NCI-H2081 treated with DMSO at 0.1 percent for 48 hours (cell line): ENCODE measurements at regions not wholly inside any gene's neighbourhood (a gene's known extent, or its start where the extent isn't known, plus 50 kb on each side); places are given as distances from the start of the nearest gene placed in this dataset.
"Not testable (repeated sequence)": the region's sequence is repeated elsewhere in the genome, so short reads cannot be mapped to it uniquely, and the experiment has no call there.

Experiments
- DNase-seq: peaks from one replicate; lab custom pipeline; 2025; lab: John Stamatoyannopoulos, UW

DNA sequence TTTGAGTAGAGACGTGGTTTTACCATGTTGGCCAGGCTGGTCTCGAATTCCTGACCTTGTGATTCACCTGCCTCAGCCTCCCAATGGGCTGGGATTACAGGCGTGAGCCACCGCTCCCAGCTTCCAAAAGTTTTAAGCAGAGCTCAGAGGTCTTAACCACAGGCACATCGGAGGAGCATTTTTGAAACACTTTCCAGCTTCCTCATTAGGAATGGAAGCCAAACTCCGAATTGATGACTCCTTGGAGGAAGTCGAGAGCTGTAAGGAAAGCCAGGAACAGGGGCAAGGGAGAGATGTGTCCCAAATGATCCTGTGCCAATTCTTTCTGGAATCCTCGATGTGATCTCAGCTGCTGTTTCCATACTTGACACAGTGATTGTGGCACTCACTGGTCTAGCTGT, 56.2 kb upstream of the CCZ1B start:
- DNase-seq, result not testable (repeated sequence)

GRCh38 chr7:6883756-6884155, 57.7 kb upstream of the CCZ1B start:
- DNase-seq, result not testable (repeated sequence)

DNA sequence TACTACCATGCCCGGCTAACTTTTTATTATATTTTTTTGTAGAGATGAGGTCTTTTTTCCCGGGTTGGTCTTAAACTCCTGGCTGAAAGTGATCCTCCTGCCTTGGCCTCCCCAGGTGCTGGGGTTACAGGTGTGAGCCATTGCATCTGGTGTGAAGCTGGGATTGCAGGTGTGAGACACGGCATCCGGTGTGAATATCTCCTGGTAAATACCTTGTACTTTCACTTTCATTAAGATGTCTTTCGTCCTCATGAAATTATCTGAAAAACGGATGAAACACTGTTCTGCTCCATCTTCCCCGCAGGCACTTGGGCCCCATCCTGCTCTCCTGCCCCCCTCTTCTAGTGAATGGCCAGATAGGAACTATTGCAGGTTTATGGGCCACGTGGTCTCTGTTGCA, 60.1 kb upstream of the CCZ1B start:
- no peak for DNase-seq

DNA sequence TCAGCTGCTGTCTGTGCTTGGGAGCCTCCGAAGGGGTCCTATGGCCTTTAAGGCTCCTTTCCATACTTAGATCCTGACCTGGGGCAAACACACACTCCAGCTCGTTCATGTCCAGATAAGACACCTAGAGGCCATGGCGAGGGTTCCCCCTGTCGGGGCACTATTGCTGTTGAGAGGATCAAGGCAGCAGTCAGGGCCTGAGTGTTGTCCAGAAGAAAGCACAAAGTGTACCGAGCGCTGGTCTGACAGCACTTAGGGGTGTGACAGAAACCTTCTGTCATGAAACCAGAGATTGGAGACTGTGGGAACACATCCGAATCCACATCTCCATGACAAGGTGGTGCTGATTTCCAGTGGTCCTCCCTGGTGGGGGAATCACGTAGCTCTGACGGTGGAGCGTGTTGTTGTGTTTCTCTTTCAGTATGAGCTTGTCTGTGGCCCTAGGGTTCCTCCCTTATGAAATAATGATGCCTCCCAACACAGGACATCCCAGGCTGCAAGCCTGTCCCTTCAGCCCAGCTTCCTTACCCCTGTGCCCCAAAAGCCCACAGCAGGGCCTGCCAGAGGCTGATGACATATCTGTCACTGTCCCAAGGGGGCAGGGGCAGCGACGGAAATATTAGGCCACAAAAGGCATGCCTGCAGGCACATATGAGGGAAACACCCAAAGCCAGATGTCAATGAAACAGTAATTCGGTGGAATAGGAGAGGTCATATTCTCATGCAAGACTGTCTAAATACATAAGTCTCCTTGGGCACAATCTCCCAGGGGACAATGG, 62.4 kb upstream of the CCZ1B start:
- DNase-seq, result not testable (repeated sequence)

- DNase-seq, result no peak
These were observed 63.3 kb upstream of the CCZ1B start for GRCh38 chr7:6889252-6889812.

- DNase-seq, result not testable (repeated sequence)
These were observed 76.0 kb upstream of the CCZ1B start for GRCh38 chr7:6902097-6902518.

DNA sequence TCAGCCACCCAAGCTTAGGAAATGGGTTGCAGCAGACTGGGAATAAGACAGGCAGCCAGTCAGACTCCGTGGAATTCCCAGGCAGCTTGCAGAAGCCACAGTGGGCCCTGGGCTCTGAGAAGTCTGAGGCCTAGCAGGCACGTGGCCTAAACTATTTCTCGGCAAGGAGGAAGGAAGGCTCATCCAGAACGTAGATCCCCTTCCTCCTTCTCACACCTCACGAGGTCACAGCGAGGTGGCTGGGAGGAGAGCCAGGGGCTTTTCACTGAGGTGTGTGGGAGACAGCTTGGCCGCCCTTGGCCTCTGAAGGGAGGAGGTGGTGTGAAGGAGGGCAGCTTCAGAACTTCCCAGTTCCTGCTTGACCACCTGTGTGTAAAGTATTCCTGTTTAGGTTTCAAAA, 77.2 kb upstream of the CCZ1B start:
- not testable (repeated sequence) for DNase-seq

DNA sequence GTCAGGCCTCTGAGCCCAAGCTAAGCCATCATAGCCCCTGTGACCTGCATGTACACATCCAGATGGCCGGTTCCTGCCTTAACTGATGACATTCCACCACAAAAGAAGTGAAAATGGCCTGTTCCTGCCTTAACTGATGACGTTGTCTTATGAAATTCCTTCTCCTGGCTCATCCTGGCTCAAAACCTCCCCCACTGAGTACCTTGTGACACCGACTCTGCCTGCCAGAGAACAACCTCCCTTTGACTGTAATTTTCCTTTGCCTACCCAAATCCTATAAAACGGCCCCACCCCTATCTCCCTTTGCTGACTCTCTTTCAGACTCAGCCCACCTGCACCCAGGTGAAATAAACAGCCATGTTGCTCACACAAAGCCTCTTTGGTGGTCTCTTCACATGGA, 77.7 kb upstream of the CCZ1B start:
- DNase-seq, result not testable (repeated sequence)

- DNase-seq, result no peak
These were observed 91.2 kb upstream of the CCZ1B start for GRCh38 chr7:6917258-6917657.

DNA sequence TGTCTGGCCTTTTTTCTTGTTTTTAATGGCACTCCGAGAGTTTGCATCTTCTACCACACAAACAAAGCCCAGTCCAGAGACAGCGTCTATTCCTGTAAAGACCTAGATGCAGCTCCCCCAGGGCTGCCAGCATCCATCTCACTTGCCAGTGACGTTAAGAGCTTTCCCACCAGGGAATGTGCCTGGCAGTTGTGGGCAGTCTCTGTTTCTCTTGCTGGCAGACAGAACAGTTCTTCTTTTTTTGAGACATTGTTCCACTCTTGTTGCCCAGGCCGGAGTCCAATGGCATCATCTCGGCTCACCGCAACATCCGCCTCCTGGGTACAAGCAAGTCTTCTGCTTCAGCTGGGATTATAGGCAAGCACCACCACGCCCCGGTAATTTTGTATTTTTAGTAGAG, 93.1 kb upstream of the CCZ1B start:
- not testable (repeated sequence) for DNase-seq

GRCh38 chr7:6924523-6924922, 98.4 kb upstream of the CCZ1B start:
- DNase-seq, result not testable (repeated sequence)

DNA sequence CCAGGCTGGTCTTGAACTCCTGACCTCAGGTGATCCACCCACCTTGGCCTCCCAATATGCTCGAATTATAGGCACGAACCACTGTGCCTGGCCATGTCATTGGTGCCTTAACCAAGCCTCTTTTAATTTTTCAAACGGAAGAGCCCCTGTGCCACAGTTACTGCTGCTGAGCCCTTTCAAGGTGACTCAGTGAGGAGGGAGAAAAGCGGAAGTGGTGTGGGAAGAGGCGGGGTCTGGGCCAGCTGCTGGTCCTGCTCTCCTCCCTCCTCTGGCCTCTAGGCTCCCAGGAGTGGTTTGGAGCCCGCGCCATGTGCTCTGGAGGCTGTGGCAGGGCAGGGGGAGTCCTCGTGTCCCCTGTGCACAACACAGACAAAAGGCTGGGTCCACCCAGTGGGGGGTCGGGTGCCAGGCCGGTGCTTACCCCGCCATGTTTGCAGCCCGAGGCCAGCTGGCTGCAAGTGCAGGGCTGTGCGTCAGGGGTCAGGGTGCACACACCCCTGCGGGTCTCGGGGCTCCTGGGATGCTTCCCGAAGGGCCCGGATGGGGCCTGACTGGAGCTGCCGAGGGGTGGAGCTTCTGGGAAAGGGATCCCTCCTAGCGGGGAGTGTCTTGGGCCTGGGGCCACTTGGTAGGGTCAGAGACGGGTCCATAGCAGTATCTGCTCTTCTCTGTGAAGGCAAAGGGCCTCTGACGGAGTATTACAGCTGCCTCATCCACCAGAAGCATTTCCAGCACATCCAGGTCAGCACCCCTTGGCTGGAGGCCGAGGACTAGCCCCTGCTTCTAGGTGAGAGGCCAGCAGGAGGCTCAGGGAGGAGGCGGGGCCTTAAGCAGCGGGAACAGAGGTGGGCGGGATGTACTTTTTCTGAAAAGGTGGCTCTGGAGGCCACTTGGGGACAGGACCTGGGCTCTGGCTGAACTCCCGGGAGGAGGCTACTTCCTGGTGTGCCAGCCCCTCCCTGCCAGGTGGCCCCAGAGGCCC, 100.4 kb upstream of the CCZ1B start:
- not testable (repeated sequence) for DNase-seq

DNA sequence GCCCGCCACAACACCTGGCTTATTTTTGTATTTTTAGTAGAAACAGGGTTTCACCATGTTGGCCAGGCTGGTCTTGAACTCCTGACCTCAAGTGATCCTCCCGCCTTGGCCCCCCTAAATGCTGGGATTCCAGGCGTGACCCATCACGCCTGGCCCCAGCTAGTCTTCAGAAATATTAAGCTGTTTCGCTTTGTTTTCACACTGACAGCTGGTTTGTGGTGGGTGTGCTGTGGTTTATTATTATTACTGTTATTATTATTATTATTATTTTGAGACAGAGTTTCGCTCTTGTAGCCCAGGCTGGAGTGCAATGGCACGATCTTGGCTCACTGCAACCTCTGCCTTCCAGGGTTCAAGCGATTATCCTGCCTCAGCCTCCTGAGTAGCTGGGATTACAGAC, 101.6 kb upstream of the CCZ1B start:
- not testable (repeated sequence) for DNase-seq

GRCh38 chr7:6929588-6929987, 103.5 kb upstream of the CCZ1B start:
- DNase-seq, result not testable (repeated sequence)

DNA sequence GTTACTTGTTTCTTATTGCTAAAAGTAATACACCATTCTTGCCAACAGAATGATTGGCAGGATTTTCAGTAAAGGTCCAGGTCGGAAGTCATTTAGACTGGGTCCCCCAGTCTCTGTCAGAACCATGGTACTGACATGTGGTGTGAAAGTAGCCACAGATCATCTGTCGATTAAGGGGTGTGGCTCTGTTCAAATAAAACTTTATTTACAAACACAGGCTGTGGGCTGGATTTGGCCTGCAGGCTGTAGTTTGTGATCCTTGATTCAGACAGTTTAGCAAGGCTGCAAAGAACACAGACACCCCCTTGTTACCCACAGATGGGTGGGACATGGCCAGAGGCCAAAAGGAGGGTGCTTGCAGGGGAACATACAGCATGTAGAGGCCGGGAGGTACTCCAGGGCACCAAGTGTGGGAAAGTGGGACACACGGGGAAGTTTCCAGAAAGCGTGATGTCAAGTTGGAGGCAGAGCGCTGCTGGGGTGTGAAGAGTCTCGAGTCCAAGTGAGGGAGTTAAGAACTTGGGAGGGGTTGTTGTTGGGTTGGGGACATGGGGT, 104.1 kb upstream of the CCZ1B start:
- not testable (repeated sequence) for DNase-seq

GRCh38 chr7:6930787-6931186, 104.7 kb upstream of the CCZ1B start:
- not testable (repeated sequence) for DNase-seq

DNA sequence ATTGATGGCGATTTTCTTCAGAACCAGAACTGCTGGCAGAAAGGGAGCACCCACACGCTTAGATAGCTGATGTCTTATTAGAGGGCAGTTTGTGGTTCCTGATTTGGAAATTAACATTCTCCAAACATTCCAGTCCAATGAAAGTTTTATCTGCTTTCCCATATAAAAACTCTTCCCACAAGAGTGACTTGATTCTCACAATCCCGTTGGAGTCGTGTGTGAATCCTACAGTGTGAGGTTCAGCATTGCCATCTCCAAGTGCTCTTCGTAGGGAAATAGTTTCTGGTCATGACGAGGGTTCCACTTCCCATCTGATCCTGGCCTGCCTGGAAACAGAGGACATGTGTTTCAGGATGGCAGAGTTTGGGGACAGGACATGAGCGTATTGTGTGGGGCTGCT, 105.4 kb upstream of the CCZ1B start:
- DNase-seq, result not testable (repeated sequence)

DNA sequence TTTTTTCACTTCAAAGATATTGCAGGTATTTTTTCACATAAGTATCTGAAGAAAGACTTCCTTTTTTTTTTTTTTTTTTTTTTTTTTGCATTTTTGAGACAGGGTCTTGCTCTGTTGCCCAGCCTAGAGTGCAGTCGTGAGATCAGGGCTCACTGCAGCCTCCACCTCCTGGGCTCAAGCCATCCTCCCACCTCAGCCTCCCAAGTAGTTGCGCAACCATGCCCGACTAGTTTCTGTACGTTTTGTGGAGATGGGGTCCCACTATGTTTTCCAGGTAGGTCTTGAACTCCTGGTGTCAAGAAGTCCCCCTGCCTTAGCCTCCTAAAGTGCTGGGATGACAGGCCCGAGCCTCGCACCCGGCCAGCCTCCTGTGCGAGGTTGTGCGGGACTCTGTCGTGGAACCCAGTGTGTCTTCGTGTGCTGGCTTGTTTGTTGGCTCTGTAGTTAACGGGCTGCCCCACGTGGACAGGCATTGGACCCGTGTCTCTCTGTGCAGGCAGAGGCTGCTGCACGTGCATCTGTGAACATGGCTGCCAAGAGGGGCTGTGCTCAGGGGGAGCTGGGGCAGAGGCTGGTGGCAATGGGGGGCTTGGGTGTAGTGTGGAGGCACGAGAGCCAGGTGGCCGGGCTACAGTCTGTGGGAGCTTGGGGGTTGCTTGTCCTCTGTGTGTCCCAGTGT, 108.0 kb upstream of the CCZ1B start:
- DNase-seq, result not testable (repeated sequence)

DNA sequence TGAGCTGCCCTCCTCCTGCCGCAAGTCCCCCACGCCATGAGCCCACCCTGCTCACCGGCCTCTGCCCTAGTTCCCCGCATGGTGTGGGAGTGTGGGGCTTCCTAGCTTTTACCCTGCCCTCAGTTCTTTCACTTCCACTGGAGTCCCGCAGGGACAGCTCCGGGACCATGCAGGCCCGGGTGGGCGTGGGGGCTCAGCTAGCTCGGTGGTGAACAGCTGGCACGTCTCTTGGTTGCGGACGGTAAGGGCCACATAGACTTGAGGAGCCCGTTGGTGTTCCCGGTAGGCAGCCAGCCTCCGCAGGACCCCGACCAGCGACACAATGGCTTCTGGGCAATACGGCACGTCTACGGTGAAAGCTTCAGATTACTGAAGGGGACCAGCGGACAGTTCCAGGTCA, 108.9 kb upstream of the CCZ1B start:
- DNase-seq, result no peak

- DNase-seq, result not testable (repeated sequence)
These were observed 110.6 kb upstream of the CCZ1B start for GRCh38 chr7:6936626-6937025.

DNA sequence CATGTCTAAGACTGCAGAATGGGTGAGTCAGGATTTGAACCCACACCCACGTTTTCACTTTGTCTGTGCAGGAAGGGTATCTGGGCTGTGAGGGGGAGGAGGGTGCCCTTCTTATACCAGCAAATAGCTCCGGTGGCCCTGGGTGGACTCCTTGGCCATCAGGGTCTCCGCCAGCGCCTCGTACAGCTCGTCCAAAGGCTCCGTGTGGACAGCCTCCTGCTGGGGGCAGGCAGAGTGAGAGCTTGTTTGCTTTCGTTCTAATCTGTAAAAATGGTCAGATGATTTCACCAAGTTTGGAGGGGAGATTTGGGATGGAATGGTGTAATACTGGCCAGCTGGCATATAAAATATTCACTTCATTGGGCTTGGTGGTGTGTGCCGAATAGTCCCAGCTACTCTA, 111.7 kb upstream of the CCZ1B start:
- not testable (repeated sequence) for DNase-seq

DNA sequence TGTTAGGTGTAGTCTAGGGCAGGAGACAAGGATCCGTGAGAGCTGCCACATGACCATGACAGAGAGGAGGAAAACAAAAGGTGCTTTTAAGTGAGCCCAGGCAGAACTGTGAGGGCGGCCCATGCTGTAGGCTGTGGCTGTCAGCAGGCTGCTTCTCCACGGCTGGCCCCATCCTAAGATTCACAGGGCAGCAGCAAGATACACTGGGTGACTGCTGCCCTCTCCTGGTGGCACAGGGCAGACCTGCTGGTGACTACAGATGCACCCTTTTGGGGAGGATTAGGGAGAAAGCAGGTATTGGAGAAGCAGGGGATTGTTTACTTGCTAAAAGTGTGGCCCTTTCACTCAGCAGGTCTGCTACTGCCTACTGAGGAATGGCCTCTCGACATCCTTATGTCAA, 112.2 kb upstream of the CCZ1B start:
- DNase-seq, result not testable (repeated sequence)
